ENCODE measurements at regions not wholly inside any gene's neighbourhood (a gene's known extent, or its start where the extent isn't known, plus 50 kb on each side); places are given as distances from the start of the nearest gene placed in this dataset.
A peak's percentile ranks its signal among the peaks of the same experiment; 100 is the strongest.
"Not testable (repeated sequence)": the region's sequence is repeated elsewhere in the genome, so short reads cannot be mapped to it uniquely, and the experiment has no call there.

GRCh38 chr5:138668451-138669380, 84.5 kb upstream of the CTNNA1 start:
- DNase-seq (peak; percentile 77), ATAC-seq (ENCODE audit: poor library complexity) (peak; percentile 94)
- intact Hi-C loops (cut with DNase I) = no loop called here

- ATAC-seq (ENCODE audit: poor library complexity); DNase-seq; intact Hi-C loops (cut with DNase I): not testable (repeated sequence)
Measured at GRCh38 chr5:138667782-138668331, 85.4 kb upstream of the CTNNA1 start.

GRCh38 chr5:138666226-138666742, 86.9 kb upstream of the CTNNA1 start:
- intact Hi-C loops (cut with DNase I) = no loop called here
- ATAC-seq (ENCODE audit: poor library complexity) (no peak), DNase-seq (no peak)

- intact Hi-C loops (cut with DNase I) = no loop called here
- no peak for ATAC-seq (ENCODE audit: poor library complexity)
Measured at GRCh38 chr5:138665261-138665660, 88.0 kb upstream of the CTNNA1 start.

GRCh38 chr5:138664276-138664943, 88.8 kb upstream of the CTNNA1 start:
- ATAC-seq (ENCODE audit: poor library complexity) = no peak
- DNase-seq = no peak
- intact Hi-C loops (cut with DNase I) = no loop called here

More at GRCh38 chr5:138665261-138665660, 88.0 kb upstream of the CTNNA1 start:
- DNase-seq = no peak

- intact Hi-C loops (cut with DNase I) = no loop called here
- ATAC-seq (ENCODE audit: poor library complexity) (no peak), DNase-seq (no peak)
Measured at GRCh38 chr5:138663561-138663960, 88.4 kb upstream of the HSPA9 start.

GRCh38 chr5:138663009-138663408, 87.8 kb upstream of the HSPA9 start:
- intact Hi-C loops (cut with DNase I) = no loop called here
- DNase-seq (no peak), ATAC-seq (ENCODE audit: poor library complexity) (no peak)

- intact Hi-C loops (cut with DNase I) = no loop called here
- DNase-seq (no peak), ATAC-seq (ENCODE audit: poor library complexity) (no peak)
Measured at GRCh38 chr5:138662599-138662998, 87.4 kb upstream of the HSPA9 start.

GRCh38 chr5:138661991-138662434, 86.8 kb upstream of the HSPA9 start:
- intact Hi-C loops (cut with DNase I) = no loop called here
- ATAC-seq (ENCODE audit: poor library complexity) (no peak), DNase-seq (no peak)

- DNase-seq (no peak), ATAC-seq (ENCODE audit: poor library complexity) (no peak)
- intact Hi-C loops (cut with DNase I) = no loop called here
Measured at GRCh38 chr5:138661291-138661960, 86.2 kb upstream of the HSPA9 start.

- no peak for ATAC-seq (ENCODE audit: poor library complexity)
- no peak for DNase-seq
- intact Hi-C loops (cut with DNase I) = no loop called here
Measured at GRCh38 chr5:138660051-138660572, 84.9 kb upstream of the HSPA9 start.

- intact Hi-C loops (cut with DNase I) = no loop called here
- ATAC-seq (ENCODE audit: poor library complexity) = no peak
- DNase-seq = no peak
Measured at GRCh38 chr5:138659561-138659960, 84.4 kb upstream of the HSPA9 start.

- ATAC-seq (ENCODE audit: poor library complexity) (no peak), DNase-seq (no peak)
- intact Hi-C loops (cut with DNase I) = no loop called here
Measured at GRCh38 chr5:138659121-138659520, 83.9 kb upstream of the HSPA9 start.

GRCh38 chr5:138658676-138659075, 83.5 kb upstream of the HSPA9 start:
- ATAC-seq (ENCODE audit: poor library complexity) (no peak), DNase-seq (no peak)
- intact Hi-C loops (cut with DNase I) = no loop called here

GRCh38 chr5:138657360-138657759, 82.2 kb upstream of the HSPA9 start:
- intact Hi-C loops (cut with DNase I) = no loop called here
- DNase-seq = peak; percentile 62
- peak; percentile 72 for ATAC-seq (ENCODE audit: poor library complexity)

GRCh38 chr5:138656916-138657315, 81.7 kb upstream of the HSPA9 start:
- DNase-seq (no peak), ATAC-seq (ENCODE audit: poor library complexity) (no peak)
- intact Hi-C loops (cut with DNase I) = no loop called here

- no peak for DNase-seq
- intact Hi-C loops (cut with DNase I) = no loop called here
- ATAC-seq (ENCODE audit: poor library complexity) = no peak
Measured at GRCh38 chr5:138655530-138656190, 80.5 kb upstream of the HSPA9 start.

- intact Hi-C loops (cut with DNase I) = no loop called here
- ATAC-seq (ENCODE audit: poor library complexity) = no peak
- no peak for DNase-seq
Measured at GRCh38 chr5:138654281-138654867, 79.2 kb upstream of the HSPA9 start.

All from Right ventricle myocardium superior (tissue), 1 donor.